ENCODE measurements at regions not wholly inside any gene's neighbourhood (a gene's known extent, or its start where the extent isn't known, plus 50 kb on each side); places are given as distances from the start of the nearest gene placed in this dataset.

DNA sequence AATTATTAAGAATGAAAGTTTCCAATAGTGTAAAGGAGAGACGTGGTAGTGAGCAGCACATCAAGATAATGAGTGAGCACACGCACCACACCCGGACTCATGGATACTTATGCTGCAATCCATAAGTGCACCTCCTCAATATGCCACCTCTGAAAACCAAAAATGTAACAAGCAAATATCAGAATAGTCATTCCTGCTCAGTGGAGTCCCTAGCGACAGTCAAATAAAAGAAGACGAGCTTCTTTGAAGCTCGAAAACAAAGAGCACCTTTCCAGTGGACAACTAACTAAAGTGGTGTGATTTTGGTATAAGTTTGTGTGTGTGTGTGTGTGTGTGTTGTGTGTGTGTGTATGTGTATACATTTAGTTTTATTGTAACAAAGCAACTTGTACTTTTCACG, 241.3 kb downstream of the DEPDC1B start:
- Histone ChIP-seq H2AK5ac (ENCODE audit: insufficient read length, low read length) (no peak overlapping the region), H3K23ac (ENCODE audit: insufficient read length, low read depth, low read length) (no peak overlapping the region), H3K56ac (ENCODE audit: insufficient read length, low read depth, low read length) (no peak overlapping the region), H3K4ac (ENCODE audit: low read depth, low read length) (no peak overlapping the region), H3K14ac (ENCODE audit: insufficient read depth, low read length) (no peak overlapping the region), H3K9ac (ENCODE audit: extremely low read depth, insufficient read length, low read length) (no peak overlapping the region), H4K5ac (ENCODE audit: insufficient read length, low read depth, low read length) (no peak overlapping the region), H3K79me1 (ENCODE audit: insufficient read depth, low read depth, low read length, poor library complexity, severe bottlenecking) (no peaks in the 10 kb centered on the region), H3K27me3 (ENCODE audit: insufficient read depth, low read length) (no peaks in the 10 kb centered on the region), H4K20me1 (ENCODE audit: control insufficient read depth, insufficient read depth, insufficient read length) (no peaks in the 10 kb centered on the region), H2BK120ac (ENCODE audit: low read depth, low read length, poor library complexity, severe bottlenecking) (no peak overlapping the region), H2AFZ (ENCODE audit: low read length) (no peak overlapping the region), H4K8ac (replicated peaks; ENCODE audit: insufficient read length, low read depth, low read length) (no peak overlapping the region), H3K4me2 (ENCODE audit: insufficient read depth, insufficient read length, low read length) (no peak overlapping the region), H2BK5ac (ENCODE audit: insufficient read length, low read length) (no peak overlapping the region), H3K9me3 (ENCODE audit: control insufficient read depth, low read depth, low read length) (no peaks in the 10 kb centered on the region), H3K79me2 (ENCODE audit: insufficient read depth, low read length) (no peaks in the 10 kb centered on the region), H3T11ph (ENCODE audit: low read length) (no peak overlapping the region), H3K23me2 (ENCODE audit: insufficient read length, low read depth, low read length, poor library complexity, severe bottlenecking) (no peaks in the 10 kb centered on the region), H2BK20ac (ENCODE audit: low read depth, low read length, poor library complexity, severe bottlenecking) (no peak overlapping the region), H2BK15ac (ENCODE audit: low read depth, low read length) (no peak overlapping the region), H3K4me1 (ENCODE audit: insufficient read depth, low read length) (no peaks in the 10 kb centered on the region), H2BK12ac (ENCODE audit: insufficient read length, low read depth, low read length) (no peak overlapping the region), H3K18ac (ENCODE audit: insufficient read length, low read depth, low read length) (no peak overlapping the region), H4K91ac (ENCODE audit: insufficient read length, low read depth, low read length) (no peak overlapping the region), H3K27ac (ENCODE audit: insufficient read length, low read depth, low read length) (no peak overlapping the region)
- Mint-ChIP-seq H3K27me3 (ENCODE audit: low read depth) (no peaks in the 10 kb centered on the region), H3K4me1 (no peaks in the 10 kb centered on the region), H3K36me3 (ENCODE audit: insufficient read depth in 1 of 3, low read depth in 3 of 3) (no peaks in the 10 kb centered on the region), H3K4me3 (no peak overlapping the region), H3K9me3 (peaks cover 0 to 2% of the 10 kb centered on the region in 2 experiments; a peak in 1 of 5 replicates), H3K27ac (no peak overlapping the region)
- no CpG with 5 or more reads among the region's 7 CpGs for WGBS (ENCODE audit: extremely low coverage, insufficient read length, low lambda C conversion rate)
- no peak for DNase-seq
- TF ChIP-seq, protein P1, sequence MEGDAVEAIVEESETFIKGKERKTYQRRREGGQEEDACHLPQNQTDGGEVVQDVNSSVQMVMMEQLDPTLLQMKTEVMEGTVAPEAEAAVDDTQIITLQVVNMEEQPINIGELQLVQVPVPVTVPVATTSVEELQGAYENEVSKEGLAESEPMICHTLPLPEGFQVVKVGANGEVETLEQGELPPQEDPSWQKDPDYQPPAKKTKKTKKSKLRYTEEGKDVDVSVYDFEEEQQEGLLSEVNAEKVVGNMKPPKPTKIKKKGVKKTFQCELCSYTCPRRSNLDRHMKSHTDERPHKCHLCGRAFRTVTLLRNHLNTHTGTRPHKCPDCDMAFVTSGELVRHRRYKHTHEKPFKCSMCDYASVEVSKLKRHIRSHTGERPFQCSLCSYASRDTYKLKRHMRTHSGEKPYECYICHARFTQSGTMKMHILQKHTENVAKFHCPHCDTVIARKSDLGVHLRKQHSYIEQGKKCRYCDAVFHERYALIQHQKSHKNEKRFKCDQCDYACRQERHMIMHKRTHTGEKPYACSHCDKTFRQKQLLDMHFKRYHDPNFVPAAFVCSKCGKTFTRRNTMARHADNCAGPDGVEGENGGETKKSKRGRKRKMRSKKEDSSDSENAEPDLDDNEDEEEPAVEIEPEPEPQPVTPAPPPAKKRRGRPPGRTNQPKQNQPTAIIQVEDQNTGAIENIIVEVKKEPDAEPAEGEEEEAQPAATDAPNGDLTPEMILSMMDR (conservative IDR thresholded peaks at IDR 0.05): no peak; the same call in 2 of the 3 replicates

All from H9 (cell line).